ENCODE measurements at regions not wholly inside any gene's neighbourhood (a gene's known extent, or its start where the extent isn't known, plus 50 kb on each side); places are given as distances from the start of the nearest gene placed in this dataset.

- TF ChIP-seq CTCF (IDR thresholded peaks at IDR 0.05) (no peak), POLR2A (IDR thresholded peaks at IDR 0.05) (no peak)
Measured at GRCh38 chr2:15768615-15769014, 171.7 kb upstream of the MYCN start.

Data from Peyer's patch (tissue), 4 donors.